C4-2B (cell line): ENCODE measurements at regions not wholly inside any gene's neighbourhood (a gene's known extent, or its start where the extent isn't known, plus 50 kb on each side); places are given as distances from the start of the nearest gene placed in this dataset.

ENCODE experiments used
- H3K27ac ChIP-seq: fragments of 450-650 bp; 2 replicates; pipeline ENCODE4 v1.5.1; 2017
- ZFX ChIP-seq: fragments of 450-650 bp; IDR thresholded peaks from 2 replicates; pipeline ENCODE4 v1.6.1; 2017
- TF ChIP-seq, protein P1 (sequence below): fragments of 450-650 bp; conservative IDR thresholded peaks from 2 replicates; pipeline ENCODE4 v1.5.1; 2017; ENCODE audit warnings: mild to moderate bottlenecking

DNA sequence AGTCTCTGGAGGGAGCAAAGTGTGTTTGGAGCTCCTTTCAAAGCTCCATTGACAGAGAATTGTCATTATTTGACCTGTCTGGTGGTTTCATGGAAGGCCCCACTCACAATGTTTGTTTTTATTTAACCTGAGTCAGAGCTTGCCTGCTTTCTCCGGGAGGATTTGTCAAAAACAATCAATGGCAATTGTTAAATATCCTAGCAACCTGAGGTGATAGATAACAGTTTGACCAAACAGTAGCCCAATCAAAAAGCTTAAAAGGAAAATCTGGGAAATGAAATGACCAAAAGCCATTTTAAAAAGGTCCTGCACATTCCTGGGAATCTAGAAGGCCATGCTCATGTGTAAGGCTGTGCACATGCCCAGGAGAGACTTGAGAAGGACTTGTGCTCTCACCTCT, 177.2 kb upstream of the POC5 start:
- H3K27ac ChIP-seq: no peak overlapping the region
- TF ChIP-seq, protein P1, sequence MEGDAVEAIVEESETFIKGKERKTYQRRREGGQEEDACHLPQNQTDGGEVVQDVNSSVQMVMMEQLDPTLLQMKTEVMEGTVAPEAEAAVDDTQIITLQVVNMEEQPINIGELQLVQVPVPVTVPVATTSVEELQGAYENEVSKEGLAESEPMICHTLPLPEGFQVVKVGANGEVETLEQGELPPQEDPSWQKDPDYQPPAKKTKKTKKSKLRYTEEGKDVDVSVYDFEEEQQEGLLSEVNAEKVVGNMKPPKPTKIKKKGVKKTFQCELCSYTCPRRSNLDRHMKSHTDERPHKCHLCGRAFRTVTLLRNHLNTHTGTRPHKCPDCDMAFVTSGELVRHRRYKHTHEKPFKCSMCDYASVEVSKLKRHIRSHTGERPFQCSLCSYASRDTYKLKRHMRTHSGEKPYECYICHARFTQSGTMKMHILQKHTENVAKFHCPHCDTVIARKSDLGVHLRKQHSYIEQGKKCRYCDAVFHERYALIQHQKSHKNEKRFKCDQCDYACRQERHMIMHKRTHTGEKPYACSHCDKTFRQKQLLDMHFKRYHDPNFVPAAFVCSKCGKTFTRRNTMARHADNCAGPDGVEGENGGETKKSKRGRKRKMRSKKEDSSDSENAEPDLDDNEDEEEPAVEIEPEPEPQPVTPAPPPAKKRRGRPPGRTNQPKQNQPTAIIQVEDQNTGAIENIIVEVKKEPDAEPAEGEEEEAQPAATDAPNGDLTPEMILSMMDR: no peak
- TF ChIP-seq ZFX: no peak

DNA sequence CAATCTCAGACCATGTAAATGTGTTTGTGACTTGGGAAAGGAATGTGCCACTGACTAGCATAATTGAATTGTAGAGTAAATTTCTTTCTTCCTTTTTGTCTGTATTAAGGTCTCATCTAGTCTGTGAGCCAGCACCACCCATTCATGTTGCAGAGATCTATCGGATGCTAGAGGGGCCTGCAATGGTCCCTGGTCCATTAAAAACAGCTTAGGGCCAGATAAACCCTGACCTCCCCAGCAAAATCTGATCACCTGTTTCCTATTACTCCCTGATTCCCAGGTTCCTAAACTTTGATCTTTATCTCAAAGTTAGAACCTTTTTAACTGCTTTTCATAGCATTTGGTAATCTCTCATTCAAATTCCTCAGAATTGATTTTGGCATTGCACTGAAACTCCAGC, 174.5 kb upstream of the POC5 start:
- TF ChIP-seq ZFX: no peak
- TF ChIP-seq, protein P1: no peak
- no peak overlapping the region for H3K27ac ChIP-seq

DNA sequence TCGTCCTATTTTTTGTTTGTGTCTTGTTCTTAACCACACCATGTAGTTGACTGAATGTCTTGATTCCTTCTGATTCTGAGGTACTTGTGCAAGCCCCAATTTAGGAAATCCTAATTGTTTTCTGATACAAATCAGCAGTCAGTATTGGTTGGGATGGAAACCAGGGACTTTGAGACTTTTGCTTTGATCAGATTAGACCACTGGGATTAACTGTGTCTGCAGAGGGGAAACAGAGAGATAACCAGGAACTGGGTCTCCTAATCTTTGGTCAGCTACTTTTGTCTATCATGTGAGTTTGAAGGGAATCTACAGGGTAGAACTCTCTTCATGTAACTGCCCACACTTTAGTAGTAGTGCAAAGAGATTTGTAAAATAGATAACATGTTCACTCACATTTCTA, 173.8 kb upstream of the POC5 start:
- no peak for TF ChIP-seq ZFX
- TF ChIP-seq, protein P1: no peak
- no peak overlapping the region for H3K27ac ChIP-seq

DNA sequence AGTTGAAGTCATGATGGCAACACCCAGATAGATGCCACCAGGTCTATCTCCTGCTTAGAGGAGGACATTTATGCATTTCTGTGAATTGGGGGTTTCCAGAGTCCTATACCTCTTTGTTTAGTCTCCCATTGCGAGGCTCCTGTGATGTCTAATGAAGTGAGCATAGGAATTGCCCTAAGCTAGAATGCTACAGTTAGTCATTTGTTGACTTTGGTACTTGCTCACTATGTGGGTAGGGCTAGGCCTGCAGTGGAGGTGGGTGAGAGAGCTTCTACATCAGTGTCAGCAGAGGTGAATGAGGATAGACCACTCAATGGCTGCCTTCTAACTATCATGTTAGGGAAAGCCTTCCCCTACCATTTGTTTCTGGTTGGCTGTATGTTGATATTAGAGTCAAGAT, 173.3 kb upstream of the POC5 start:
- TF ChIP-seq, protein P1: no peak
- no peak for TF ChIP-seq ZFX

DNA sequence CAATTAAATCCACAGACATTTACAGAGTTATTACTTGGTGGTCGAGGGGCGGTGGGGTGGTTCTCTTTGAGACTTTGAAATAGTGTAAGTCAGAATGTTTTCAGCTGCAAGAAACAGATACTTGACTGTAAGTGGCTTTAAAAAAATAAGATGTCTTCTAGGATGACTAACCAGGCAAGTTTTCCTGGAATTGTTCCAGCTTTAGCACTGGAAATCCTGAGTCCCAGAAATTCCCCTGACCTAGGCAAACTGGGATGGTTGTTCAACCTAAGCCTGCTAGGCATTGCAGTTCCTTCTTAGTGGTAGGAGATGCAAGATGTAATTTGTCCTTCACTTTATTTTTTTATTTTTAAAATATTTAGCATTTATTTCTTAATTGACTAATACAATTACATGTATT, 169.5 kb upstream of the POC5 start:
- H3K27ac ChIP-seq: no peak overlapping the region
- no peak for TF ChIP-seq ZFX
- TF ChIP-seq, protein P1: no peak

More for the DNA sequence above, 173.3 kb upstream of the POC5 start:
- no peak overlapping the region for H3K27ac ChIP-seq

DNA sequence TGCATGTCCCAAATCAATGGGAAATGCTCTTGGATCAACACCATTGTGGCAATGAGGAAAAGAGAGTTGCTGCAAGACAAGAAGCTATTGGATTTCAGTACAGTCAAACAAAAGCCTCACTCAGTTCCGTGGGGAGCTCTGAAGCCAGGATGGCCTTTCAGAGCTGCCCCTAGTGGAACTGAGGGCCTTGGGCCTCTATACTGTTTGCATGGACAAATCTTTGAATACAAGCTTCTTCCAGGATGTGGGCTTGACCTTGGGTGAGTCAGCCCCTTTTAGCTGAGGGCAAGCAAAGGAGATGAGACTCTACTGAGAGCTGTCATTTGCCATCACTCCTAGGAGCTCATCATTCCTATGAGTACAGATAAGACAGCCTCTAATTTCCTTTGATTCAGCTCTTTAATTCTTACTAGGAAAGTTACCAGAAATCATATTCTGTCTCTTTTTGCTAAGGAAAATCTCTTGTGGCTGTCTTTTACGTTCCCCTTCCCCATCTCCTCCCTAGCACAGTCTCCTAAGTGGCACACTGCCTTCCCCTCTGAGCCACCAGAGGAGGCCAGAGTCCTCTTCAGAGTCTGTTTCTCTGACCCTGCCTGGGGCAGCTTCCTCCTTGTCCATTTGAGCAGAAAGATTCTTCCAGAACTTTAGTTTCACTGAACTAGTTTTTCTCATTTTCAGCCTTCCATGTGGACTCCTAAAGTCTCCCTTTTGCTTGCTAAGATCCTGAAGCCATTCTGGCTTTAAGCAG, 168.8 kb upstream of the POC5 start:
- TF ChIP-seq, protein P1: peak; percentile 65
- TF ChIP-seq ZFX: no peak
- H3K27ac ChIP-seq: no peak overlapping the region

DNA sequence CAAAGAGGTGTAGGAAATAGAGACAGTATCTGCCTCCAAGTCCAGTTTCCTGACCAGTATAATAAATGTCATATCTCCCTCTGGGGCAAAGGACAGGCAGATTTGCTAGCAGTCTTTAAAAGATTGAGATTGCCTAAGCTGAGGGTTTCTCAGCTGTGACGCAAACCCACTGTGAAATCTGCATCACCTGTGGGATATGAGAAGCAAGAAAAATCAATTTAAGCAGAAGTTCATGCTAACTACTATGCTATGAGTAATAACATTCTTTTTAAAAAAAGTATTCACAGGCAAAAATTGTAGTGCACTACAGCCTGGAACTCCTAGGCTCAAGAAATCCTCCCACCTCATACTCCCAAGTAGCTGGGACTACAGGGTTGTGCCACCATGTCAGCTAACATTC, 168.1 kb upstream of the POC5 start:
- no peak for TF ChIP-seq ZFX
- TF ChIP-seq, protein P1: no peak
- no peak overlapping the region for H3K27ac ChIP-seq
